LNCAP (cell line): ENCODE measurements at regions not wholly inside any gene's neighbourhood (a gene's known extent, or its start where the extent isn't known, plus 50 kb on each side); places are given as distances from the start of the nearest gene placed in this dataset.

Experiments used
- TF ChIP-seq, protein P1 (sequence below): fragments of 450-650 bp; IDR thresholded peaks from 2 replicates; pipeline ENCODE4 v1.5.1; 2017; ENCODE audit warnings: mild to moderate bottlenecking

DNA sequence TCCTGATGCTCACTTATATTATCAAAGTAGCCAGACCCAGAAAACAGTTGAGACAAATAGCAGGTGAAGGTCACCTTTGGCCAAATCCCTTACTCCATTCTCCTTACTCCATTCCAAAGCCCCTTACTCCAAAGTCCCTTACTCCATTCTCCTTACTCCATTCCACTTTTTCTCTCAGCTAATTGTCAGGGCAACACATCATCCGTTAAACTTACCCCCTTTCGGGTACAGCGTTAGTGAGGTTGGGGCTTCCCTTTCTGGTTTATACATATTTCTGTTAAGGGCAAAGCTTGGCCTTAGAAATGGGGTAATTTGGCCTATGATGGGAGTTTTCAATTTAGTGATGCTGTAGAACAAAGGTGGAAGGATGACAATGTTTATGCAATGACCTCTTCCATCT lies 111.8 kb upstream of the CCND2 start:
- TF ChIP-seq, protein P1, sequence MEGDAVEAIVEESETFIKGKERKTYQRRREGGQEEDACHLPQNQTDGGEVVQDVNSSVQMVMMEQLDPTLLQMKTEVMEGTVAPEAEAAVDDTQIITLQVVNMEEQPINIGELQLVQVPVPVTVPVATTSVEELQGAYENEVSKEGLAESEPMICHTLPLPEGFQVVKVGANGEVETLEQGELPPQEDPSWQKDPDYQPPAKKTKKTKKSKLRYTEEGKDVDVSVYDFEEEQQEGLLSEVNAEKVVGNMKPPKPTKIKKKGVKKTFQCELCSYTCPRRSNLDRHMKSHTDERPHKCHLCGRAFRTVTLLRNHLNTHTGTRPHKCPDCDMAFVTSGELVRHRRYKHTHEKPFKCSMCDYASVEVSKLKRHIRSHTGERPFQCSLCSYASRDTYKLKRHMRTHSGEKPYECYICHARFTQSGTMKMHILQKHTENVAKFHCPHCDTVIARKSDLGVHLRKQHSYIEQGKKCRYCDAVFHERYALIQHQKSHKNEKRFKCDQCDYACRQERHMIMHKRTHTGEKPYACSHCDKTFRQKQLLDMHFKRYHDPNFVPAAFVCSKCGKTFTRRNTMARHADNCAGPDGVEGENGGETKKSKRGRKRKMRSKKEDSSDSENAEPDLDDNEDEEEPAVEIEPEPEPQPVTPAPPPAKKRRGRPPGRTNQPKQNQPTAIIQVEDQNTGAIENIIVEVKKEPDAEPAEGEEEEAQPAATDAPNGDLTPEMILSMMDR: no peak

DNA sequence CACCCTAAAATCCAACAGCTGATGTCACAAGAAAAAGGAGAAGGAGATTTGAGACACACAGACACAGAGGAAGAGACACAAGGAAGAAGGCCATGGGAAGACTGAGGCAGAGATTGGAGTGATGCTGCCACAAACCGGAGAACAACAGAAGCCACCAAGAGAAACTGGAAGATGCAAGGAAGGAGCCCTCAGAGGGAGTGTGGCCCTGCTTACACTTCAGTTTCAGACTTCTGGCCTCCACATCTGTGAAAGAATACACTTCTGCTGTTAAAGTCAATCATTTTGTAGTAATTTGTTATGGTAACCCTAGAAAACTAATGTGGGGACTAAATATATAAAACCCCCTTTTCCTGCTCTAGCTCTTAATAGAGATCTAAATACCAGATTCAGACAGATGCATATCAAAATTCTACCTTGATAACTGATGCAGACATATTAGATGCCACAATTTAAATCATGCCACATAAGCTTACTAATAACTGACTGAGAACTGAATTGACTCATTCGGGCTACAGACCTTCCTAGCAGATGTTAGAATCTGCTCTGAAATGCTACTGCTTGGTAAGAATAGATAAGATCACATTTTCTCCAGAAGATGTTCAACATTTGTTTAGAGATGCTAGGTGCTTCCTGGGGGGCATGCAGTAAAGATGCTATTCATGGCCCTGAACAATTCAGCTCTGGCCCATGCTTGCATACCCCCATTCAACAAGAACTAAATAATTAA lies 113.1 kb upstream of the CCND2 start:
- TF ChIP-seq, protein P1: no peak

GRCh38 chr12:4159851-4160250 lies 113.7 kb upstream of the CCND2 start:
- TF ChIP-seq, protein P1: no peak

DNA sequence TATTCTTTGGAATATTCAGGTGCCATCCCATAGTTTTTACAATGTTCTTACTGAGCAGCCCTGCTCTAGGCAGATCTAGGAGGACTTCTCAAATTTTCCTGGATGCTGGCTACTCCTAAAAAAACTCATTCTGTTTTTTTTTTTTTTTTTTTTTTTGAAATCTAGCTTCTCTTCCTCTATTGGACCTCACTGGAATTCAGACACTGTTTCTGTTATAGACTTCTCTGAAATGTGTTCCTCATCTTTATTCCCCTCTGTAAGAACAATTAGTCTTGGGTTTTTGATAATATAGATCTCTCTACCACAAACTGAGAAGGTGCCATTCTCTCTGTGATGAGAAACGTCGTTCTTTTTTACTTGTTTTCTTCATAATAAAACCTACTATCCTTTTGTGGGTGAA lies 115.3 kb upstream of the CCND2 start:
- TF ChIP-seq, protein P1: no peak

GRCh38 chr12:4157122-4157521 lies 116.4 kb upstream of the CCND2 start:
- TF ChIP-seq, protein P1: no peak

DNA sequence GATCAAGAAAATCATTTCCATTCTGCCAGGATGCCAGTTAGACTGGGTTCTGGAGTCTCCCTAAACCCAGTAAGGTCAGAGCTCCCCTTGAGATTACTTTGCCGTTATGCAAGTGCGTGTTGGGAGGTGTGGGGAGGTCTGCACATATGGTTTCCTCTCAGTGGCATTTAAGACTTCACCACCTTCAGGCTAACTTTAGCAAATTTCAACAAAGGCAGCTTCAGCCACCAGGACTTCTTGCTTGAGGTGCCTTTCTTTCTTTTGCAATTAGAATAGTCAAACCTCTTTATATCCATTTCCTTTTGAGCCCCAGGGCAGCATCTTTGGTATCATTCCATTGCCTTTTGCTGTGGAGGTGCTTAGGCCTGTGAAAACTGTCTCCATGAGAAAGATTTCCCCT lies 117.2 kb upstream of the CCND2 start:
- TF ChIP-seq, protein P1: no peak

GRCh38 chr12:4154672-4155225 lies 118.8 kb upstream of the CCND2 start:
- TF ChIP-seq, protein P1: no peak
